AG04450 (cell line): ENCODE measurements at regions not wholly inside any gene's neighbourhood (a gene's known extent, or its start where the extent isn't known, plus 50 kb on each side); places are given as distances from the start of the nearest gene placed in this dataset.

Source experiments
- CTCF ChIA-PET: fragments of 300-600, 350-600 bp; formaldehyde crosslinking; extraction: SDS; loops from one replicate; lab custom pipeline; 2022; ENCODE audit warnings: antibody characterized with exemption, inconsistent platforms; lab: Charles Lee
- POLR2A ChIA-PET: fragments of 350-600 bp; formaldehyde crosslinking; extraction: SDS; loops from one replicate; lab custom pipeline; 2021; ENCODE audit warnings: antibody characterized with exemption, inconsistent platforms; lab: Yijun Ruan, JAX
- DNase-seq: peaks from one replicate; pipeline ENCODE4 v3.0.0-alpha.2; 2011; ENCODE audit warnings: low read depth, low spot score
- H3K27ac ChIP-seq: one replicate; pipeline ENCODE4 v1.5.1; 2012; ENCODE audit warnings: low read depth, low read length, control low read depth
- H3K27me3 ChIP-seq: one replicate; pipeline ENCODE4 v1.6.0; 2012; ENCODE audit warnings: low read length; ENCODE audit not compliant: control insufficient read depth, insufficient read depth
- H3K4me3 ChIP-seq: 2 replicates; pipeline ENCODE4 v1.5.1; 2011; ENCODE audit warnings: mild to moderate bottlenecking, low read depth, low read length, control low read depth
- H3K9me3 ChIP-seq: 2 replicates; pipeline ENCODE4 v1.5.1; 2012; ENCODE audit warnings: low read length; ENCODE audit not compliant: control insufficient read depth, insufficient read depth
- CTCF ChIP-seq: IDR thresholded peaks from 2 replicates; pipeline ENCODE4 v1.5.1; 2011; ENCODE audit warnings: low read depth, low read length, control low read depth, inconsistent platforms

GRCh38 chr11:11056749-11057471 is 199.1 kb upstream of the ZBED5 start:
- peaks cover 16% of the 10 kb centered on the region for H3K27me3 ChIP-seq
- DNase-seq: no peak
- ChIA-PET CTCF (interaction anchor here (0.6 to 1.7 kb wide), 2 partner anchors 29 to 267 kb away, joined by 4 to 5 read pairs; no protein-coding TSS in a partner anchor), POLR2A (no interaction called here)
- H3K9me3 ChIP-seq: peaks cover 3% of the 10 kb centered on the region; the same call in 1 of the 2 replicates
- no peak overlapping the region for H3K4me3 ChIP-seq
- TF ChIP-seq CTCF: no peak
- H3K27ac ChIP-seq: no peak overlapping the region

- H3K4me3 ChIP-seq: no peak overlapping the region
- ChIA-PET POLR2A (no interaction called here), CTCF (interaction anchor here (1.7 kb wide), 1 partner anchor 28 kb away, joined by 5 read pairs; no protein-coding TSS in a partner anchor)
- H3K9me3 ChIP-seq: peaks cover 3% of the 10 kb centered on the region; the same call in 1 of the 2 replicates
- DNase-seq: no peak
- no peak overlapping the region for H3K27ac ChIP-seq
- no peak for TF ChIP-seq CTCF
- H3K27me3 ChIP-seq: peaks cover 15% of the 10 kb centered on the region
These were observed 198.5 kb upstream of the ZBED5 start for GRCh38 chr11:11056316-11056715.

GRCh38 chr11:11047851-11048610 is 190.2 kb upstream of the ZBED5 start:
- no peaks in the 10 kb centered on the region for H3K9me3 ChIP-seq
- CTCF ChIA-PET: interaction anchor here (1.0 kb wide), 1 partner anchor 739 kb away, joined by 3 read pairs; no protein-coding TSS in a partner anchor
- TF ChIP-seq CTCF: no peak

DNA sequence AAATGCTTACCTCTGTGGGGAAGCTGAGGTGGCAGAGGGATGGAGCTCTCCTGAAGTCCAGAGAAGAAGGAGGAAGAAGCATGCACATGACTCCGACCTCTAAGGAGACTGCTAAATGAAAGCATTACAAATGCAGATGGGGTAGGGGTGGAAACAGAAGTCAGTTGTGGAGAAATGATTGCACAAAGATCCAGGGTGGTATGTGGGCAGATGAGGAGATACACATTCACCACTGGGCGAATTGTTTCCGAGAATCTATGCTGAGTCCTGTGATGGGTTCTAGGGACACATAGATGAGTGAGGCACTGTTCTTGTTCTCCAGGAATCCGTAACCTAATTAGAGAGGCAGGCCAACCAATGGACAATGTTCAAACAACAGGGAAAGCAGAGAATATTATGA is 188.9 kb upstream of the ZBED5 start:
- TF ChIP-seq CTCF: no peak
- H3K9me3 ChIP-seq: no peaks in the 10 kb centered on the region
- DNase-seq: no peak
- H3K27ac ChIP-seq: no peak overlapping the region
- H3K27me3 ChIP-seq: peaks cover 17% of the 10 kb centered on the region
- POLR2A ChIA-PET: no interaction called here
- no peak overlapping the region for H3K4me3 ChIP-seq
- CTCF ChIA-PET: no interaction called here

More at GRCh38 chr11:11047851-11048610, 190.2 kb upstream of the ZBED5 start:
- no peak overlapping the region for H3K4me3 ChIP-seq
- POLR2A ChIA-PET: no interaction called here
- H3K27ac ChIP-seq: no peak overlapping the region
- DNase-seq: no peak
- H3K27me3 ChIP-seq: peaks cover 15% of the 10 kb centered on the region
